ENCODE measurements at regions not wholly inside any gene's neighbourhood (a gene's known extent, or its start where the extent isn't known, plus 50 kb on each side); places are given as distances from the start of the nearest gene placed in this dataset.
A peak's percentile ranks its signal among the peaks of the same experiment; 100 is the strongest.
"Not testable (repeated sequence)": the region's sequence is repeated elsewhere in the genome, so short reads cannot be mapped to it uniquely, and the experiment has no call there.

GRCh38 chr5:82956600-82956999 is 120.6 kb downstream of the TMEM167A start:
- no peak for DNase-seq (ENCODE audit: low spot score)

- DNase-seq (ENCODE audit: low spot score), result no peak
Measured at GRCh38 chr5:82952326-82952725, 124.9 kb downstream of the TMEM167A start.

GRCh38 chr5:82944267-82944666 is 132.9 kb downstream of the TMEM167A start:
- not testable (repeated sequence) for DNase-seq (ENCODE audit: low spot score)

GRCh38 chr5:82942083-82942881 is 134.9 kb downstream of the TMEM167A start:
- DNase-seq (ENCODE audit: low spot score), result no peak

- DNase-seq (ENCODE audit: low spot score), result no peak
Measured at GRCh38 chr5:82938901-82939725, 138.1 kb downstream of the TMEM167A start.

GRCh38 chr5:82932473-82933220 is 144.5 kb downstream of the TMEM167A start:
- DNase-seq (ENCODE audit: low spot score), result not testable (repeated sequence)

GRCh38 chr5:82931110-82931509 is 146.1 kb downstream of the TMEM167A start:
- DNase-seq (ENCODE audit: low spot score), result peak; percentile 63

GRCh38 chr5:82925061-82925411 is 152.2 kb downstream of the TMEM167A start:
- no peak for DNase-seq (ENCODE audit: low spot score)

GRCh38 chr5:82924226-82925060 is 152.8 kb downstream of the TMEM167A start:
- no peak for DNase-seq (ENCODE audit: low spot score)

GRCh38 chr5:82922086-82922734 is 155.0 kb downstream of the TMEM167A start:
- DNase-seq (ENCODE audit: low spot score), result no peak

GRCh38 chr5:82918311-82919031 is 158.7 kb downstream of the TMEM167A start:
- peak; percentile 44 for DNase-seq (ENCODE audit: low spot score)

- DNase-seq (ENCODE audit: low spot score), result no peak
Measured at GRCh38 chr5:82917584-82917983, 159.6 kb downstream of the TMEM167A start.

GRCh38 chr5:82913971-82914370 is 163.2 kb downstream of the TMEM167A start:
- no peak for DNase-seq (ENCODE audit: low spot score)

GRCh38 chr5:82912462-82912861 is 164.7 kb downstream of the TMEM167A start:
- DNase-seq (ENCODE audit: low spot score), result no peak

- DNase-seq (ENCODE audit: low spot score), result no peak
Measured at GRCh38 chr5:82911910-82912309, 165.3 kb downstream of the TMEM167A start.

GRCh38 chr5:82910905-82911304 is 166.3 kb downstream of the TMEM167A start:
- DNase-seq (ENCODE audit: low spot score), result no peak

- no peak for DNase-seq (ENCODE audit: low spot score)
Measured at GRCh38 chr5:82910491-82910890, 166.7 kb downstream of the TMEM167A start.

- DNase-seq (ENCODE audit: low spot score), result no peak
Measured at GRCh38 chr5:82909771-82910170, 167.4 kb downstream of the TMEM167A start.

GRCh38 chr5:82905986-82906385 is 171.2 kb downstream of the TMEM167A start:
- no peak for DNase-seq (ENCODE audit: low spot score)

- DNase-seq (ENCODE audit: low spot score), result no peak
Measured at GRCh38 chr5:82901281-82901888, 175.8 kb downstream of the TMEM167A start.
